ENCODE measurements at regions not wholly inside any gene's neighbourhood (a gene's known extent, or its start where the extent isn't known, plus 50 kb on each side); places are given as distances from the start of the nearest gene placed in this dataset.

DNA sequence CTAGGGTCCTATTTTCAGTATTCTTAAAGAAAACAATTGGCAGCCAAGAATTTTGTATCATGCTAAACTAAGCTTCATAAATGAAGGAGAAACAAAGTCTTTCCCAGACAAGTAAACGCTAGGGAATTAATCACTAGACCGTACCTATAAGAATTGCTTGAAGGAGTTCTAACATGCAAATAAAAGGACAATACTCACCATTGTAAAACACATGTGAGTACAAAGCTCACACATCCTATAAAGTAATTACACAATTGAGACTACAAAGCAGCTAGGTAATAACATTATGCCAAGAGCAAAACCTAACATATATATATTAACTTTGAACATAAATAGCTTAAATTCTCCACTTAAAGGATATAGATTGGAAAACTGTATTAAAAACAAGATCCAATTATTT is 147.4 kb downstream of the FAM83B start:
- no peak for TF ChIP-seq POLR2A (IDR thresholded peaks at IDR 0.05)
- TF ChIP-seq, protein P1, sequence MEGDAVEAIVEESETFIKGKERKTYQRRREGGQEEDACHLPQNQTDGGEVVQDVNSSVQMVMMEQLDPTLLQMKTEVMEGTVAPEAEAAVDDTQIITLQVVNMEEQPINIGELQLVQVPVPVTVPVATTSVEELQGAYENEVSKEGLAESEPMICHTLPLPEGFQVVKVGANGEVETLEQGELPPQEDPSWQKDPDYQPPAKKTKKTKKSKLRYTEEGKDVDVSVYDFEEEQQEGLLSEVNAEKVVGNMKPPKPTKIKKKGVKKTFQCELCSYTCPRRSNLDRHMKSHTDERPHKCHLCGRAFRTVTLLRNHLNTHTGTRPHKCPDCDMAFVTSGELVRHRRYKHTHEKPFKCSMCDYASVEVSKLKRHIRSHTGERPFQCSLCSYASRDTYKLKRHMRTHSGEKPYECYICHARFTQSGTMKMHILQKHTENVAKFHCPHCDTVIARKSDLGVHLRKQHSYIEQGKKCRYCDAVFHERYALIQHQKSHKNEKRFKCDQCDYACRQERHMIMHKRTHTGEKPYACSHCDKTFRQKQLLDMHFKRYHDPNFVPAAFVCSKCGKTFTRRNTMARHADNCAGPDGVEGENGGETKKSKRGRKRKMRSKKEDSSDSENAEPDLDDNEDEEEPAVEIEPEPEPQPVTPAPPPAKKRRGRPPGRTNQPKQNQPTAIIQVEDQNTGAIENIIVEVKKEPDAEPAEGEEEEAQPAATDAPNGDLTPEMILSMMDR (IDR thresholded peaks at IDR 0.05): no peak

Data from testis (tissue), 2 donors.